Mucosa of rectum (tissue), 2 donors: ENCODE measurements at regions not wholly inside any gene's neighbourhood (a gene's known extent, or its start where the extent isn't known, plus 50 kb on each side); places are given as distances from the start of the nearest gene placed in this dataset.

Source experiments
- H3K27ac ChIP-seq, 2 donors: one replicate each; pipeline ENCODE4 v1.7.0; 2013; ENCODE audit warnings: inconsistent platforms in 2 of 2, low read depth in 2 of 2, low read length in 2 of 2
- H3K27me3 ChIP-seq, 2 donors: one replicate each; pipeline ENCODE4 v1.7.0; 2013; ENCODE audit warnings: low read length in 2 of 2; ENCODE audit not compliant: control insufficient read depth in 2 of 2, insufficient read depth in 2 of 2
- H3K36me3 ChIP-seq, 2 donors: one replicate each; pipeline ENCODE4 v1.7.0; 2013; ENCODE audit warnings: low read length in 2 of 2; ENCODE audit not compliant: control insufficient read depth in 2 of 2, insufficient read depth in 2 of 2
- H3K4me1 ChIP-seq, 2 donors: one replicate each; pipeline ENCODE4 v1.7.0; 2013; ENCODE audit warnings: low read length in 2 of 2, mild to moderate bottlenecking in 1 of 2; ENCODE audit not compliant: control insufficient read depth in 2 of 2, insufficient read depth in 2 of 2
- H3K4me3 ChIP-seq, 2 donors: one replicate each; pipeline ENCODE4 v1.7.0; 2013; ENCODE audit warnings: low read length in 2 of 2
- H3K9ac ChIP-seq, 2 donors: one replicate each; pipeline ENCODE4 v1.7.0; 2013; ENCODE audit warnings: low read length in 2 of 2, low read depth in 1 of 2, mild to moderate bottlenecking in 1 of 2
- H3K9me3 ChIP-seq, 2 donors: one replicate each; pipeline ENCODE4 v1.7.0; 2013; ENCODE audit warnings: low read length in 2 of 2; ENCODE audit not compliant: control insufficient read depth in 2 of 2
- donor health status: healthy.
- donor health status: Normal muscosa, but diverticular disease.

DNA sequence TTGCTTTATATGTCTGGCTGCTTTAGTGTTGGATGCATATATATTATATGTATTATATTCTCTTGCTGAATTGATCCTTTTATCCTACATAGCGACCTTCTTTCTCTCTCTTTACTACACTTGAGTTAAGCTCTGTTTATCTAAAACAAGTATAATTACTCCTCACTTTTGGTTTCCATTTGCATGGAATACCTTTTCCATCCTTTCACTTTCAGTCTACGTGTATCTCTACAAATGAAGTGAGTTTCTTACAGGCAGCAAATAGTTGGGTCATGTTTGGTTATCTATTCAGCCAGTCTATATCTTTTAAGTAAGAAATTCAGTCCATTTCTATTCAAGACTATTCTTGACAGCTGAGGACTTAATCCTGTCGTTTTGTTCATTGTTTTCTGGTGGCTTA is 167.5 kb upstream of the USP38 start:
- H3K27me3 ChIP-seq: no peaks in the 10 kb centered on the region
- H3K36me3 ChIP-seq: no peaks in the 10 kb centered on the region
- no peak overlapping the region for H3K27ac ChIP-seq
- no peaks in the 10 kb centered on the region for H3K4me1 ChIP-seq
- no peak overlapping the region for H3K4me3 ChIP-seq
- H3K9ac ChIP-seq: no peak overlapping the region
- H3K9me3 ChIP-seq: no peaks in the 10 kb centered on the region

DNA sequence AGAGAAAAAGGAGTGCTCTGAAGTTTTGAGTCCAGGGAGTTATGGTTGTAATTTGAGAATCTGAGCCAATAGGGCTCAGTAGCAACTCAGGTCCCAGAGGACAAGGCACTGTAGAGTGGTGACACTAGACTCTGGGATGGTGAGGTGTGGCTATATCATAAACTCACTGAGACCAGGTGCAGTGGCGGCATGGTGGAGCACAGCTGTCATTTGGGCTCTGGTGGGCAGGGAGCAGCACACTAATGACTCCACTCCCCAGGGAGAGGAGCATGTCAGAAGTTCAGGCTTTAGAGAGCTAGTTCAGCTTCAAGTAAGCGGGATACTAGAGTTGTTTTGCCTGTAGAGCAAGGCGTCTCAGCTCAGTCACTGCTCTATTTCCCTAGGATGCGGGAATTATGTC is 165.4 kb upstream of the USP38 start:
- no peaks in the 10 kb centered on the region for H3K9me3 ChIP-seq
- no peaks in the 10 kb centered on the region for H3K36me3 ChIP-seq
- no peak overlapping the region for H3K9ac ChIP-seq
- no peaks in the 10 kb centered on the region for H3K27me3 ChIP-seq
- H3K4me1 ChIP-seq: no peaks in the 10 kb centered on the region
- no peak overlapping the region for H3K4me3 ChIP-seq
- no peak overlapping the region for H3K27ac ChIP-seq

DNA sequence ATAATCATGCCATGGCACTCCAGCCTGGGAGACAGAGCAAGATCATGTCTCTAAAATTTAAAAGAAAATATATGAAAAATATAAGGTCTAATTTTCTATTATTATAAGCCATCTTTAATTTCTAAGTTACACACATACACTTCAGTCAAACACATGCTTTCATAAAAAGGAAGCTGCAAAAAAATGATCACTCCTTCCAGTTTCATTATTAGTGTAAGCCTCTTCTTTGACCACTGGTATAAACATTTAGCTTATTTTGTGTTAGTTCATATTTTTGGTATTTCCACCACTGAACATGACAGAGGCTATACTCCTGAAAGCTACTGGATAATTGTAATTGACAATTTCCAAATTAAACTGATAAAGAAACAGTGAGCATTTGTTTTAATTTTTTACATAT is 163.3 kb upstream of the USP38 start:
- H3K4me3 ChIP-seq: no peak overlapping the region
- H3K4me1 ChIP-seq: no peaks in the 10 kb centered on the region
- H3K36me3 ChIP-seq: no peaks in the 10 kb centered on the region
- H3K9ac ChIP-seq: no peak overlapping the region
- no peak overlapping the region for H3K27ac ChIP-seq
- no peaks in the 10 kb centered on the region for H3K27me3 ChIP-seq
- no peaks in the 10 kb centered on the region for H3K9me3 ChIP-seq

DNA sequence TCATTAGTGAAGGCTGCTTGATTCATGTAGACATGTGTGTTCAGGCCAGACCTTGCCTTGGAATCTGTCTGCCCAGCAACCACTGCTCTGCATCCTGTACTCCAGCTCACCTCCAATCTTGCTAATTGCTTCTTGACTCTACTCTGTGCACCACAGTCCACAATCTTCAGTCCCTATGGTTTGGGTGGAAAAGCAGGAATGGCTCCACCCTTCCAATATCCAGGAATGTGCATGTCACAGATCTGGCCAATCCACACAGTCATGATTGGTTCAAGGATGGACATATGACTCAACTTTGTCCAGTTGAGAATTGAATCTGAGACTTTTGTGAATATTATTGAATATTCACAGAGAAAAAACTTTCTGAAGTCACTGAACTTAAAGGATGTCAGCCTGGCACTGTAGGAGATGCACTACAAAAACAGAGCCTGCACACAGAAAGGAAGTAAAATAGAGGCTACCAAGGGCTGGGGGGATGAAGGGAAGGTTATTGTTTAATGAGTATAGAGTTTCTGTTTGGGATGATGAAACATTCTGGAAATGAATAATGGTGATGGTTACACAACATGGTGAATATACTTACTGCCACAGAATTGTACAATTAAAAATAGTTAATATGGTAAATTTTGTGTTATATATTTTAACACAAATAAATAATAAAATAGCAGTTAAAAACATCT is 161.3 kb upstream of the USP38 start:
- Histone ChIP-seq H3K27me3 (no peaks in the 10 kb centered on the region), H3K36me3 (no peaks in the 10 kb centered on the region), H3K4me3 (no peak overlapping the region), H3K4me1 (no peaks in the 10 kb centered on the region), H3K9ac (no peak overlapping the region), H3K9me3 (no peaks in the 10 kb centered on the region), H3K27ac (no peak overlapping the region)

DNA sequence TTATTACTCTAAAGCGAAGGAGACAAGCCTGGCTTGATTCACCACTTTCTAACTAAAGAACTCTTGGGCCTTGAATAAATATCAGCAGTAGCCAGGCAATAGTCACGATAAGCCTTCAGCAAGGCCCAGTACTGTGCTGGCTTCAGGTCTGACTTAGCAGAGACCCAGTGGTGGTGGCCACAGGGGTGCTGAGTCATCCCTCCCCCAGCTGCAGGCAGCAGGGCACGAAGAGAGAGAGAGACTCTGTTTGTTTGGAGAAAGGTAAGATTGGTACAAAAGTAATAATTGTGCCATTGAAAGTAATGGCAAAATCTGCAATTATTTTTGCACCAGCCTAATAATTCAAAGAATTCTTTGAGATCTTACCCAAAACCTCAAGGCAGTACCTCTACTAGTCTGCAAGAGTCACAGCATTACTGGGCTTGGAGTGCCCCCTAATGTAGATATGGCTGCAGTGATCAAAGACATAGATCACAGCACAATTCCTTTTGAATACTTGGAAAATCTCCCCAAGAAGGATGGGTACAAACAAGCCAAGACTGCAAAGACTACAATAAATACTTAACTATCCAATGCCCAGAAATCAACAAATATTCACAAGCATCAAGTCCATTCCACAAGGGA is 159.5 kb upstream of the USP38 start:
- Histone ChIP-seq H3K36me3 (no peaks in the 10 kb centered on the region), H3K9me3 (no peaks in the 10 kb centered on the region), H3K4me3 (no peak overlapping the region), H3K4me1 (no peaks in the 10 kb centered on the region), H3K27ac (no peak overlapping the region), H3K27me3 (no peaks in the 10 kb centered on the region), H3K9ac (no peak overlapping the region)

DNA sequence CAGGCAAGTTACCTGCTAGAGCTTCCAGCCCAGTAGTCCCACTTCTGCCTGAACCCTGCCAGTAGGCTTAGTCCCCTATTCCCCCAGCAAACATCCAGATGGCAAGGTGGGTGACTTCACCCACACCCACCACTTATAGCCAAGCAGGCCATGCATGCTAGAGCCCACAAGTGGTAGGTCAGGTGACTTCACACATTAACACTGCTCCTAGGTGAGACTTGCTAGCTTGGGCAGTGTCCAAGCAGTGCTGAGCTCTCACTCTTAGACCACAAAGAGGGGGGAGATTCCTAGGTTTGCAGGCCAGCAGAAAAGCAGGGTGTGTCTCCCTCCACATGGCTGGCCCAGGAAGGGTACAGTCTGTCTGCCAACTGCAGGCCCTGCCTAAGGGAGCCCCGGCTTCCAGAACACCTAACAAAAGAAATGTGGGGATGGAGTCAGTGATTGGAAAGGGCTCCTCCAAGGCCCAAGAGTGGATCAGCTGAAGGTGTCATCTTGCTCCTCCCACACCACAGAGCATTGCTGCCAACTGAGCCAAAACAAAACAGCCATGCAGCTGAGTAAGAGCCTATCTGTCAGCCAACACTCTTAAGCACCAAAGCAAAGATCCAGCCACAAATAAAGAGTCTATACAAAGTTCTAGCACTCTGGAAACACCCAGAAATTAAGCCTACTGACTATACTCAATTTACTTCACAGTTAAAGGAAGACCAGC is 158.1 kb upstream of the USP38 start:
- H3K4me1 ChIP-seq: no peaks in the 10 kb centered on the region
- H3K9me3 ChIP-seq: no peaks in the 10 kb centered on the region
- no peak overlapping the region for H3K27ac ChIP-seq
- no peak overlapping the region for H3K4me3 ChIP-seq
- H3K9ac ChIP-seq: no peak overlapping the region
- H3K27me3 ChIP-seq: no peaks in the 10 kb centered on the region
- no peaks in the 10 kb centered on the region for H3K36me3 ChIP-seq

DNA sequence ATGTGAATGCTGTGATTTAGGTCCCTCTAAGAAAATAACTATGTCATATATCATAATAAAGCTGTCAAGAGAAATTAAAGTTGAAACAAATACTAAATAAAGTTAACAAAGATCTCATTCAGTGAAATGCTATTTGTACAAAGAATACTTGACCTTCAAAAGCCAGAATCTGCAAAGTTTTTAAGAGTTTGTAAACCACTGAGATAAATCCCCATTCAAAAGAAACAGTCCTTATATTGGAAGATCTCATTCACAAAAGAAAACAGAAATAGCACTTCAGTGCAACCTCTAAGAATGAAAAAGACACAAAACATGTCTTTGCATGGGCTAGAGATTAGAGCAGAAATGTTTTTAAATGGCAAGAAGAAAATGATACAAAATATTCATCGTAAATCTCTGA is 149.1 kb upstream of the USP38 start:
- Histone ChIP-seq H3K27me3 (no peaks in the 10 kb centered on the region), H3K9ac (no peak overlapping the region), H3K27ac (no peak overlapping the region), H3K4me3 (no peak overlapping the region), H3K36me3 (no peaks in the 10 kb centered on the region), H3K9me3 (no peaks in the 10 kb centered on the region), H3K4me1 (no peaks in the 10 kb centered on the region)

DNA sequence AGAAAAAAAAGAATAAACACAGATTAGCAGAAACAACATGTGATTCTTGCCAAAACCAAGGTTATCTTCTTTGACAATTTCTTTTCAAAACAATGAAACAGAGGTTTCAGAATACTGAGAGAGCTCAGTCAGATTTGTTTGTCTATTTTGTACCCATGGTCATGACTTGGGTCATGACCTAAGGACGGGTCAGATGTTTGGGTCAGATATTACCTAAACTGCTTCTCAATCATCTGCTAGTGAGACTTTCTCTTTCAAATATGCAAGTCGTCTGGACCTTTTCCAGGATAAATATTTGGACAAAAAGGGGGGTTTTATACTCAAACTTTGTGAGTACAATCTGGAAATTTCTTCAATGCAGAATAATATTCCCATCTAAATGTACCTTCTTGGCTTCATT is 148.3 kb upstream of the USP38 start:
- Histone ChIP-seq H3K36me3 (no peaks in the 10 kb centered on the region), H3K4me3 (no peak overlapping the region), H3K27ac (no peak overlapping the region), H3K4me1 (no peaks in the 10 kb centered on the region), H3K27me3 (no peaks in the 10 kb centered on the region), H3K9me3 (no peaks in the 10 kb centered on the region), H3K9ac (no peak overlapping the region)

DNA sequence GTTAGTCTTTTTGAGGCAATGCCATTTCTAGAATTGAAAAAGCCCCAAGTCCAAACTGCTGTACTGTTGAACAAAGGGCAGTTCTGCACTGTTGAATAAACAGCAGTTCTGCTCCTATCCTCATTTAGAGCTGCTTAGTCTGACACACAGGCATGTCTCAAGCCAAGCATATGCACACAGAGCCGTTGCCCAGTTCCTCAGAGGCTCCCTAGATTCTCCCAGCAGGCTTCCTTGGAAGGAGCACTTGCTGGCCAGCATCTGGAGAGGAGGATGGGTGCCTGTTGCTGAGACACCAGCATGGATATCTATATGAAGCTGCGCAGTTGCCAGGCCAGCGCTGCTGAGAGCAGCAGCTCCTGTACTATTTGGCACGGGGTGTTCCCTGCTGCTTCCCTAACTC is 138.3 kb upstream of the USP38 start:
- no peaks in the 10 kb centered on the region for H3K36me3 ChIP-seq
- H3K27ac ChIP-seq: no peak overlapping the region
- H3K4me3 ChIP-seq: no peak overlapping the region
- H3K9me3 ChIP-seq: no peaks in the 10 kb centered on the region
- no peak overlapping the region for H3K9ac ChIP-seq
- H3K4me1 ChIP-seq: no peaks in the 10 kb centered on the region
- H3K27me3 ChIP-seq: no peaks in the 10 kb centered on the region

DNA sequence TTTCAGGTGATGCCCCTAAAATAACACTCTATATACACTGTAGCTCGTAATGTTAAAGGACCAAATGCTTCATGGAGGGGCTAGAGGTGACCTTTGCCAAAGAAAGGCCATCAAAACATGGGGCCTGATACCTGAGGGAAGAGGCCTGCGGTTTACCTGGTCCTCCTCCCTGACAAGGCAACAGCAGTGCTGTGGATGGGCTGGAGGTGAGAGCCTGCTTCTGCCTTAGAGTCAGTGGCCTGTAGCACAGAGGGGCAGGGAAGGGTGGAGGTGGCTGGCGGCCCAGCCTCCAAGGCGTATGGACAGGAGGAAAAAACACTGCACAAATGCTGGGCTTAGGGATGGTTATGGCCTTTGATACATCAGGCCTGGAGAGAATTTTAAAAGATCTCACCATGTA is 137.8 kb upstream of the USP38 start:
- Histone ChIP-seq H3K9ac (no peak overlapping the region), H3K9me3 (no peaks in the 10 kb centered on the region), H3K4me3 (no peak overlapping the region), H3K27ac (no peak overlapping the region), H3K27me3 (no peaks in the 10 kb centered on the region), H3K4me1 (no peaks in the 10 kb centered on the region), H3K36me3 (no peaks in the 10 kb centered on the region)
